Thoracic aorta (tissue), 2 donors: ENCODE measurements at regions not wholly inside any gene's neighbourhood (a gene's known extent, or its start where the extent isn't known, plus 50 kb on each side); places are given as distances from the start of the nearest gene placed in this dataset.

ENCODE experiments used
- ATAC-seq: fragments of 150-250 bp; one replicate; pipeline ENCODE4 v1.8.0; 2017; ENCODE audit warnings: low read depth; ENCODE audit not compliant: insufficient number of reproducible peaks, low FRiP score
- DNase-seq: peaks from one replicate; pipeline ENCODE4 v3.0.0-alpha.2; 2020; ENCODE audit warnings: low spot score
- H3K27ac ChIP-seq, 2 donors: fragments of 200-600 bp; sonication (generic); 1 replicate in 1 of 2; 2 replicates in 1 of 2; pipeline ENCODE4 v1.5.1; 2016; ENCODE audit warnings: mild to moderate bottlenecking in 2 of 2, moderate library complexity in 2 of 2
- H3K27me3 ChIP-seq: fragments of 200-600 bp; sonication (generic); replicated peaks from 2 replicates; pipeline ENCODE4 v1.6.0; 2016; ENCODE audit warnings: mild to moderate bottlenecking; ENCODE audit not compliant: insufficient read depth
- H3K36me3 ChIP-seq: fragments of 200-600 bp; sonication (generic); one replicate; pipeline ENCODE4 v1.5.1; 2016
- H3K4me1 ChIP-seq, 2 donors: fragments of 200-600 bp; sonication (generic); 1 replicate in 1 of 2; 2 replicates in 1 of 2; pipeline versions ENCODE4 v1.5.1 to v1.6.0; 2016; ENCODE audit warnings: low read depth in 2 of 2, mild to moderate bottlenecking in 1 of 2; ENCODE audit not compliant: control insufficient read depth in 1 of 2
- H3K4me3 ChIP-seq: fragments of 200-600 bp; sonication (generic); 2 replicates; pipeline ENCODE4 v1.5.1; 2016; ENCODE audit warnings: mild to moderate bottlenecking
- H3K9me3 ChIP-seq: fragments of 200-600 bp; sonication (generic); 2 replicates; pipeline ENCODE4 v1.5.1; 2016
- TF ChIP-seq, protein P1 (sequence below): fragments of 200-600 bp; sonication (generic); IDR thresholded peaks from one replicate; pipeline ENCODE4 v1.5.1; 2019; ENCODE audit warnings: antibody characterized with exemption

DNA sequence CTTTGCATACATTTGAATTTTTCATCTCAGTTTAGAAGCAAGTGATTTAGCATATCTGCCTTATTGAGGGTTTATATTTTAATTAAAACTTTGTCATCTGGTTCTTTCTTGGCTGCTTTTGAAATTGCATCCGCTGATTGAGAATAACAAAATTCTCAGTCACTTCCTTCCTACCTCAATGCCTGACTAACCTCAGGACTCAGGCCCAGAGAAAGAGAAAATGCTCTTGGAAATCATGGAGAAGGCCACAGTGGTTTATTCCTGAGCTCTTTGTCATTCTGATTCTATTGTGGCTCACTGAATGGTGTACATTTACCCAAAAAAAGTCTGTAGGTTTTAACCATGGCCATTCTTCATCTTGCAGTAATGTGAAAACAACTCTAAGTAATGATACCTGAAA is 533.9 kb downstream of the TBL1XR1 start:
- Histone ChIP-seq H3K36me3 (no peaks in the 10 kb centered on the region), H3K4me1 (peaks cover 9 to 13% of the 10 kb centered on the region in 2 donors), H3K27ac (peak overlapping the region in 1 of 2 donors; percentile 12), H3K27me3 (no peaks in the 10 kb centered on the region), H3K9me3 (no peaks in the 10 kb centered on the region), H3K4me3 (no peak overlapping the region)
- ATAC-seq (no peak), DNase-seq (no peak)
- TF ChIP-seq, protein P1, sequence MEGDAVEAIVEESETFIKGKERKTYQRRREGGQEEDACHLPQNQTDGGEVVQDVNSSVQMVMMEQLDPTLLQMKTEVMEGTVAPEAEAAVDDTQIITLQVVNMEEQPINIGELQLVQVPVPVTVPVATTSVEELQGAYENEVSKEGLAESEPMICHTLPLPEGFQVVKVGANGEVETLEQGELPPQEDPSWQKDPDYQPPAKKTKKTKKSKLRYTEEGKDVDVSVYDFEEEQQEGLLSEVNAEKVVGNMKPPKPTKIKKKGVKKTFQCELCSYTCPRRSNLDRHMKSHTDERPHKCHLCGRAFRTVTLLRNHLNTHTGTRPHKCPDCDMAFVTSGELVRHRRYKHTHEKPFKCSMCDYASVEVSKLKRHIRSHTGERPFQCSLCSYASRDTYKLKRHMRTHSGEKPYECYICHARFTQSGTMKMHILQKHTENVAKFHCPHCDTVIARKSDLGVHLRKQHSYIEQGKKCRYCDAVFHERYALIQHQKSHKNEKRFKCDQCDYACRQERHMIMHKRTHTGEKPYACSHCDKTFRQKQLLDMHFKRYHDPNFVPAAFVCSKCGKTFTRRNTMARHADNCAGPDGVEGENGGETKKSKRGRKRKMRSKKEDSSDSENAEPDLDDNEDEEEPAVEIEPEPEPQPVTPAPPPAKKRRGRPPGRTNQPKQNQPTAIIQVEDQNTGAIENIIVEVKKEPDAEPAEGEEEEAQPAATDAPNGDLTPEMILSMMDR, result no peak

DNA sequence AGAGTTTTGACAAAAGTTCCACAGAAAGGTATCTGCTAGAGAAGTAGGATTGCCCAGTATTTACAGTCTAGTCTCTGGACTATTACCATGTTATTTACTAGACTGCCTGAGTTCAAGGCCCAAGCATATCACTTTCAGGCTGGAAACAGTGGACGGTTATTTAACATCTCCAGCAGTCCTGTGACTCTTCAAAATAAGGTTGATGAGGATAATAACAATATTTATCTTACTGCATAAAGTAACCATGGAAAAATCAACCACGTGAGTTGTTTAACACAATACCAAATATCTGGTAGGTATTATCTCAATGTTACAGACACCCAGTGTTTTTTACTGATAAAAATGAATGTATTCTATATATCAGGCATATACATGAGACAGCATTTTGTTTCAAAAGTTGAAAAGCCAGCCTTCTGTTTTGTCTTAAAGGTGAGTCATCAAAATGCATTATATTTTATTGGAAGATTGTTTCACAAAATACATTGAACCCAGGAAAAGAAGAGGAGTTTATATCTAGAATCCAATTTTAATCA is 535.8 kb downstream of the TBL1XR1 start:
- Histone ChIP-seq H3K36me3 (no peaks in the 10 kb centered on the region), H3K27me3 (no peaks in the 10 kb centered on the region), H3K27ac (no peak overlapping the region), H3K4me1 (peaks cover 9 to 13% of the 10 kb centered on the region in 2 donors), H3K4me3 (no peak overlapping the region), H3K9me3 (no peaks in the 10 kb centered on the region)
- ATAC-seq (no peak), DNase-seq (no peak)
- TF ChIP-seq, protein P1, result no peak

DNA sequence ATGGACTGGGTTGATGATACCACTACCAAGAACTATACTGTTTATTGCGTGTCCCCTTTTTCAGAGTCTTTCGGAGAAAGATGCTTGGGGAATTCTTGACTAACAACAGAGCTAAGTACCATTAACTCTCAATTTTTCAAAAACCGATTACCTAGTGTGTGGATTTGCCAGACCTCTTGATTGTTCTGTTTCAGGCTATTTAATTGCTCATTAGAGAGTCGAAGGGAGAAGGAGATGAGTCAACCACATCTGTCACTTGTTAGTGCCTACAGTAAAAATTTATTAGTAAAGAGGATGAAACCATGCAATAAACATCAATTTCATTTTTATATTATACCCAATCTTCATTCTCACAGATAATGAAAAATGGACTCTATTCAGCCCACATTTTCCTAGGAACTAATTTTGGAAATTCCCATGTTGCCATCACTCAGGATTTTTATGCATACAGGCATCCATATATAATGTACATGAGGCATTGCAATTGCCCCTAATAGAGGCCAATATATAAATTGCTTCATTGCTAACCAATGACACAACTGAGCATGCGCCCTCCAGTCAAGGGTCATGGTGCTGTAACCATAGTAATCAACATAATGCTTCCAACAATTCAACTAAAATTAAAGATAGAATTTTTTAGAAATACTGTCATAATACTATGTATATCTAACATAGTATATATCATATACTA is 541.7 kb downstream of the TBL1XR1 start:
- Histone ChIP-seq H3K27me3 (no peaks in the 10 kb centered on the region), H3K36me3 (no peaks in the 10 kb centered on the region)
- no peak for ATAC-seq

DNA sequence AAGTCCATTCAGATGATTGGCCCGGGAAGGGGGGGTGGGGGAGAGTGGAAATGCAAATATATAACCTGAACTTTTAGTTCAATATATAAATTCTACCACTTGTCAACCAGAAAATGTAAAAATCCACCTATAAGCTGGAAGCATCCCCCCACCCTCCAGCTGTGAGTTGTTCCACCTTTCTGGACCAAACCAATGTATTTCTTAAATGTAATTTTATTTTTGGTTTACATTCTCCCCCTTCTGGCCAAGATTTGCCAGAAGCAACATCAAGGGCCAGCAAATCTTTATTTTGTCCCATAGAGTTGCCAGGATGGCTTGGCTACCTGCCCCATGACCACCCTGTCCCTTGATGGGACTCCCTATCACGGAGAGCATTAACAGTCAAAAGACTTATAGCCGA is 545.7 kb downstream of the TBL1XR1 start:
- Histone ChIP-seq H3K4me3 (no peak overlapping the region), H3K4me1 (no peaks in the 10 kb centered on the region), H3K27me3 (no peaks in the 10 kb centered on the region), H3K27ac (no peak overlapping the region), H3K36me3 (no peaks in the 10 kb centered on the region), H3K9me3 (no peaks in the 10 kb centered on the region)
- DNase-seq (no peak), ATAC-seq (no peak)
- TF ChIP-seq, protein P1, result no peak

More for the DNA sequence above, 541.7 kb downstream of the TBL1XR1 start:
- TF ChIP-seq, protein P1, result no peak
- H3K27ac ChIP-seq, result no peak overlapping the region
- no peaks in the 10 kb centered on the region for H3K4me1 ChIP-seq
- H3K4me3 ChIP-seq, result no peak overlapping the region
- DNase-seq, result no peak
- H3K9me3 ChIP-seq, result no peaks in the 10 kb centered on the region

DNA sequence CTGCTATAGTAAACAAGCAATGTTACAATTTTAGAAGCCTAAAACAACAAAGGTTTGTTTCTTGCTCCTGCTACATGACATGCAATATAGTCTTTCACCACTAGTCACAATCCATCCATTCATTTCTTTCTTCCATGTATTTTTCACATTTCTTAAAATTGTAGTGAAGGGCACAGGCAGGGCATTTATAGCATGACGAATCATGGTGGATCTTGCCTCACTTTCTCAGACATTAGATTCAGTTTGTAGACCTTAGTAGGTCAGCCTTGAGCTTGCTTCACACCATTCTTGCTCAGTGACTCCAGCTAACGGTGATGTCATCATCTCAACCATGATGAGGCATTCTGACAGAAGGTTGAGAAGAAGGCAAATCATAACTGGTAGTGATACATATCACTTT is 546.8 kb downstream of the TBL1XR1 start:
- Histone ChIP-seq H3K27me3 (no peaks in the 10 kb centered on the region), H3K4me1 (no peaks in the 10 kb centered on the region), H3K27ac (no peak overlapping the region), H3K36me3 (no peaks in the 10 kb centered on the region), H3K4me3 (no peak overlapping the region), H3K9me3 (no peaks in the 10 kb centered on the region)
- ATAC-seq (no peak), DNase-seq (no peak)
- TF ChIP-seq, protein P1, result no peak
